ENCODE measurements at regions not wholly inside any gene's neighbourhood (a gene's known extent, or its start where the extent isn't known, plus 50 kb on each side); places are given as distances from the start of the nearest gene placed in this dataset.

- no peak overlapping the region for H3K9ac ChIP-seq (ENCODE audit: low read length in 3 of 3)
- no peak for DNase-seq
- no peak overlapping the region for H3K27ac ChIP-seq (ENCODE audit: low read depth in 2 of 2, low read length in 2 of 2)
- H3K4me1 ChIP-seq (ENCODE audit: control insufficient read depth in 2 of 3, insufficient read depth in 2 of 3, low read depth in 1 of 3, low read length in 3 of 3): peaks cover 0 to under 1% (median 0%) of the 10 kb centered on the region in 3 donors
- no peak for FAIRE-seq
- no peak overlapping the region for H3K4me3 ChIP-seq (ENCODE audit: low read length in 3 of 3)
- TF ChIP-seq, protein P1, sequence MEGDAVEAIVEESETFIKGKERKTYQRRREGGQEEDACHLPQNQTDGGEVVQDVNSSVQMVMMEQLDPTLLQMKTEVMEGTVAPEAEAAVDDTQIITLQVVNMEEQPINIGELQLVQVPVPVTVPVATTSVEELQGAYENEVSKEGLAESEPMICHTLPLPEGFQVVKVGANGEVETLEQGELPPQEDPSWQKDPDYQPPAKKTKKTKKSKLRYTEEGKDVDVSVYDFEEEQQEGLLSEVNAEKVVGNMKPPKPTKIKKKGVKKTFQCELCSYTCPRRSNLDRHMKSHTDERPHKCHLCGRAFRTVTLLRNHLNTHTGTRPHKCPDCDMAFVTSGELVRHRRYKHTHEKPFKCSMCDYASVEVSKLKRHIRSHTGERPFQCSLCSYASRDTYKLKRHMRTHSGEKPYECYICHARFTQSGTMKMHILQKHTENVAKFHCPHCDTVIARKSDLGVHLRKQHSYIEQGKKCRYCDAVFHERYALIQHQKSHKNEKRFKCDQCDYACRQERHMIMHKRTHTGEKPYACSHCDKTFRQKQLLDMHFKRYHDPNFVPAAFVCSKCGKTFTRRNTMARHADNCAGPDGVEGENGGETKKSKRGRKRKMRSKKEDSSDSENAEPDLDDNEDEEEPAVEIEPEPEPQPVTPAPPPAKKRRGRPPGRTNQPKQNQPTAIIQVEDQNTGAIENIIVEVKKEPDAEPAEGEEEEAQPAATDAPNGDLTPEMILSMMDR (IDR thresholded peaks at IDR 0.05; ENCODE audit: borderline replicate concordance, extremely low read depth, insufficient read depth): no peak
- no peaks in the 10 kb centered on the region for H3K9me3 ChIP-seq (ENCODE audit: control insufficient read depth in 2 of 3, insufficient read depth in 1 of 3, low read length in 3 of 3)
- intact Hi-C loops (cut with DNase I): no loop called here
- H3K36me3 ChIP-seq (ENCODE audit: control insufficient read depth in 2 of 3, insufficient read depth in 3 of 3, low read length in 3 of 3): no peaks in the 10 kb centered on the region
- H3K27me3 ChIP-seq (ENCODE audit: control insufficient read depth, insufficient read depth, low read length): no peaks in the 10 kb centered on the region
Measured at GRCh38 chr5:143880178-143880577, 68.2 kb downstream of the HMHB1 start.

GRCh38 chr5:143882520-143882919, 70.6 kb downstream of the HMHB1 start:
- Histone ChIP-seq H3K9ac (ENCODE audit: low read length in 3 of 3) (no peak overlapping the region), H3K4me1 (ENCODE audit: control insufficient read depth in 2 of 3, insufficient read depth in 2 of 3, low read depth in 1 of 3, low read length in 3 of 3) (no peaks in the 10 kb centered on the region), H3K27me3 (ENCODE audit: control insufficient read depth, insufficient read depth, low read length) (no peaks in the 10 kb centered on the region), H3K36me3 (ENCODE audit: control insufficient read depth in 2 of 3, insufficient read depth in 3 of 3, low read length in 3 of 3) (no peaks in the 10 kb centered on the region), H3K9me3 (ENCODE audit: control insufficient read depth in 2 of 3, insufficient read depth in 1 of 3, low read length in 3 of 3) (no peaks in the 10 kb centered on the region), H3K4me3 (ENCODE audit: low read length in 3 of 3) (no peak overlapping the region), H3K27ac (ENCODE audit: low read depth in 2 of 2, low read length in 2 of 2) (no peak overlapping the region)
- DNase-seq (no peak), FAIRE-seq (no peak)
- intact Hi-C loops (cut with DNase I): no loop called here
- TF ChIP-seq, protein P1 (IDR thresholded peaks at IDR 0.05; ENCODE audit: borderline replicate concordance, extremely low read depth, insufficient read depth): no peak

GRCh38 chr5:143886096-143886495, 74.1 kb downstream of the HMHB1 start:
- H3K27me3 ChIP-seq (ENCODE audit: control insufficient read depth, insufficient read depth, low read length): no peaks in the 10 kb centered on the region
- intact Hi-C loops (cut with DNase I): no loop called here
- no peak overlapping the region for H3K4me3 ChIP-seq (ENCODE audit: low read length in 3 of 3)
- no peak overlapping the region for H3K9ac ChIP-seq (ENCODE audit: low read length in 3 of 3)
- no peak overlapping the region for H3K27ac ChIP-seq (ENCODE audit: low read depth in 2 of 2, low read length in 2 of 2)
- DNase-seq (no peak), FAIRE-seq (no peak)
- TF ChIP-seq, protein P1 (IDR thresholded peaks at IDR 0.05; ENCODE audit: borderline replicate concordance, extremely low read depth, insufficient read depth): no peak
- H3K36me3 ChIP-seq (ENCODE audit: control insufficient read depth in 2 of 3, insufficient read depth in 3 of 3, low read length in 3 of 3): no peaks in the 10 kb centered on the region
- H3K4me1 ChIP-seq (ENCODE audit: control insufficient read depth in 2 of 3, insufficient read depth in 2 of 3, low read depth in 1 of 3, low read length in 3 of 3): no peaks in the 10 kb centered on the region
- H3K9me3 ChIP-seq (ENCODE audit: control insufficient read depth in 2 of 3, insufficient read depth in 1 of 3, low read length in 3 of 3): no peaks in the 10 kb centered on the region
